ENCODE measurements at regions not wholly inside any gene's neighbourhood (a gene's known extent, or its start where the extent isn't known, plus 50 kb on each side); places are given as distances from the start of the nearest gene placed in this dataset.

DNA sequence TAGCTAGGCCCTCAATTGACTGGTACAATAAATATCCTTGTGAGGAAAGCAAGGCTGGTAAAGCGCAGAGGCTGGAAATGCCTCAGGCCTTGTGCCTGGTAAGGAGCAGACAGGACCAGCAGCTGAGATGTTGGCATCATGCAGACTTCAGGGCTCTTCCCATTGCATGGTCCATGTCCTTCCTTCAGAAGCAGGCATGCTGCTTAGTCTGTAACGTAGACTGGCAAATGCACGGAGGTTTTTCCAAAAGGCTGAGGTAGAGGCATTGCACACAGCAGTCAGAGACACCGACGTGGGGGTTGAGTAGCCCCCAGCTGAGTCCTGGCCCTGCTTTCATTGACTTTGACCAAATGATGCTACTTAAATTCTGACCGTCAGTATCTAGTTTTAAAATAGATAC, 87.1 kb downstream of the ADRB2 start:
- DNase-seq = no peak

DNA sequence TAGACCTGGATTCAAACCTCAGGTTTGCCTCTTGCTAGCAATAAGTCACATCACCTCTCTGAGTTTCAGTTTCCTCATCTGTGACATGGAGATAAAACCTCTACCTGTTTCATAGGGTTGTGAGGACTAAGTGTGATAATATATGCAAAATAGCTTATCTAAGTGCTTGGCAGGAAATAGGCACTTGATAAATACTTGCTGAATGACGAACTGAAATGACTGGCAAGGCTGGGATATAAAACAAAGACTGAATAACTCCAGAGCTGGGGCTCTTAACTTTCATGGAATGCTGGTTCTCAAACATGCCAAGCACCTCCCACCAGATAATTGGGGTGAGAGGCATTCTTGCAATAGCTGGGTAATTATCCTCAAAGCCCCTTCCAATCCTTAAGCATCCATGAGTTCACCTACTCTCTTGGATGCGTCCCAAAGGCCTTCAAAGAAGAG, 87.6 kb downstream of the ADRB2 start:
- DNase-seq = no peak

DNA sequence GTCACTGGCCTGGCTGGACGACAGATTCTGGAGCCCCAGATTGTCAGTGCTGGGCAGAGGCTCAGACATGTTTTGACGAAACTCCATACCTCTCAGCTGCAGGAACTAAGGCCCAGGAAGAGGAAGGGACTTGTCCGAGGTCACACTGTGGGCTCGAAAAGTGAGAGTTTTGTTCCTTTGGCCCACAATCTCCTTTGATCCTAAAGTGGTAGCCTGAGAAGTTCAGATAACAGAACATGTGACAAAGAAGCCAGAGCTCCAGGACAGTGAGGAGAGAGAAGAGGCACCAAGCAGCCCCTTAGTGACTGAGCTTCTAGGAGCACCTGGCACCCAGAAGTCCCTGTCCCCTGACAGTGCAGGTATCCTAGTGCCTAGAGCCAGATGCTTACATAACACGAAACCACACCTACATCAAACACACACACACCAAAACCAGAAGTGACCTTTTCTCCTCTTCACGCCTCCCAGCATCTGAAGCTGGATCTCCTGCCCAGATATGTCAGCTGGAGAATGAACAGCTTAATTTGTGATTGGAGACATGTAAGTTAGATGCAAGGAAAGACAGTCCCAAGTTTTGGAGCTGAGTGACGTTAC, 88.9 kb downstream of the ADRB2 start:
- DNase-seq = no peak

DNA sequence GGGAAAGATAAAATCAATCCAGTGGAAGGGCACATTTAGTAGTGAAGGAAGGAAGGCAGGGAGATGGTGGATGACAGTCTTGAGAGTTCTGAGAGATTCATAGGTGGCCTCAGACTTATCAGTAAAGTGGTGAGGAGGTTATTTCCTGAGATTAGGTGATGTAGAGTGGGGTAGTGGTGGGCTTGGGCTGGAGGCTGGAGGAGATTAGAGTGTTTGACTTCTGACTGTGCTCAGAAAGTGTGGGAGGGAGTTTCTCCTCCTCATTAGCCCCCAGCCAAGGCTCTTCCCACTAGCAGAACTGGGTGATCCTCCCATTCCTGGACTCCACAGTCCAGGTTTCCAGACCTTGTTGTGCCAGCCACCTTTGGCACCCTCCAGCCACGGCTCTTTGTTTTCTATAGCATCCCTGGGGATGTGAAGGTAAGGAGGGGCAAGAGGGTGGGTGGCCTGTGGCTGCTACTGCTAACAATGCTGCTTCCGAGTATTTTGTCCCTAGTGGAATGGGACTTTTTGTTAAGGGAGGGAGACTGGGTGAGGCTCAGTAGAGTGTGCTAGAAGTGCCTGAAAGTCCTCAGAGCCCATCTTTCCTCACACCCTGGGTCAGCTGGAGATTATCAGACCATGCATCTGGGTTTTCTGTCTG, 94.4 kb downstream of the ADRB2 start:
- DNase-seq = no peak

DNA sequence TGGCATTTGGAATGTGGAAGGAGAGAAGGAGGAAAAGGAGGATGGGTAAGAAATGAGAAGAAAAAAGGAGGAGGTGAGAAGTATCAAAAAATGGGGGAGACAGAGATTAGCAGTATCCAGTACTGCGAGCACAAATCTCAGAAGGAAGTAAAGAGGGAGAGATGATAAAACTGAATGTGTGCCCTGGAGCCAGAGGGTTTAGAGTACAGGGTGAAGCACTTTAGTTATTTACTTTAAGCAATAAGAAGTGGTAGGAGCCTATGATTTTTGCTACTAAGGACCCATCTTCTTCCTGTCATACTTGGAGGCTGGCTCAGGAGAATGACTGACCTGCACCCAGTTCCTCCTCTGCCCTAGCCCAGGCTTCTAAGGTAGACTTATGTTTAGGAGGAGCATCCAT, 94.9 kb downstream of the ADRB2 start:
- no peak for DNase-seq

DNA sequence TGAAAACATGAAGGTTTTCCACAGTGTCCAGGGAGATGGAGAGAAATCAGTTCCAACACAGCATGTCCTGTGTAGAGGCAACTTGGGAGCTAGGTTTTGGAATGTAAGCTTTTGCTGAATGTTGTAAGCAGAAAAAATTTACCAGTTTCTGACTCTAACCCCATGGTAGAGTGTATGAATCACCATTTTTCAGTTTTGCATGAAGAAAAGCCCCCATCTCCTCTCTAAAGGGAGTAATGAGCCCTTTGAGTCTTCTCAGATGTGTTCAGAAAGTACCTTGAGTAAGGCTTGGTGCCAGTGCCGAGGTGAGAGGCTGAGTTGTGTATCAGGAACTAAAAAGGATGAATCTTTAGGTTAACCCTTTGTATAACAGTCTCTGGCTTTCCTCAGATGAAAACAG, 96.2 kb downstream of the ADRB2 start:
- no peak for DNase-seq

DNA sequence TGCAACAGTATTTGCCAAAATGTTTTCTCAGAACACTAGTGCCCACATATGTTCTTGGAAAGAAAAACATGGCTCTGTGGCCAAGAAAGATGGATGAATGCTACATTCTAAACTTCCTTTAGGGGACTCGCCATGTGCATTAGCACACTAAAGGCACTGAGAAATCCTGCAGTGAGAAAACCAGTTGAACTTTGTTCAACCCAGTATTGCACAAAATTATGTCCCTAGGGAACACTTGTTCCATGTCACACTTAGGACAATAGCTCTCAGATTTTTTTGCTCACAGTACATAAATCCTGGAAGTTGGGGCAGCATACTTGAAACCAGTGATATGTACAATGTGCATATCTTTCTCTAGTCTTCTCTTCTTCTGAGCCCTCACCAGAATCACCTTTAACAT, 96.6 kb downstream of the ADRB2 start:
- no peak for DNase-seq

DNA sequence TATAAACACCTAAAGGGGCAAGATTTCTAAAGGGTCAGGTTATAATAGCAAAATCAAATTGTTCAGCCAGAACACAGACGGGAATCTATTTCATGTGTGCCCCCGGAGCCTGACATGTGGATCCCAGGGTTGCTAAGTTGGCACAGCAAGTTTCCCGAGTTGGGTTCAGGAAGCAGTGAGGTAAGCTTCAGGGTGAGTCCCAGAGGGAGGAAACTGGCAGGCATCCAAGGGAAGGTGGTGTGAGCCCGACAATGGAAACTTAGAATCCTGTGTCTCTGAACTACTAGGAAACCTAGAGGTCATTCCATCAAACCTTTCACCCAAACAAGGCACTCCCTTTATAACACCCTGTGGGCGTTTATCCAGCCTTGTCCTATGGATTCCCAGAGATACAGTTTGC, 98.4 kb downstream of the ADRB2 start:
- DNase-seq = no peak

DNA sequence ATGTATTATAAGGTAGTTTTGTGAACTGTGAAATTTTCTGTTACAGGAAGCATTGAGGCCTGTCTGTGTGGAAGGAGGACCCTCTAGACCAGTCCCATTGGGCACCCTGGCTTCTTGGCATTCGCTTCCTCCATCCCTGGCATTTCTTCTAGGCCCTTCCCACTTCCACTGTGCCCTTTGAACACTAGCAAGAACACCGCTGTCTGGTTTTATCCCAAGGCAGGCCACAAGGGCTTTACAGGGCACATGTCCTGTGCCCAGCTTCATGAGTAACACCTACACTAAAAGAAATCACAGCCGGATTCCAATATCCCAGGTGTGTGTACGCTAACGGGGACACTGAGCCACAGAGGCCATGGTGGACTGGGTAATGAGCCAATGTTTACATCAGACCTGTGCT, 99.8 kb downstream of the ADRB2 start:
- DNase-seq = no peak

DNA sequence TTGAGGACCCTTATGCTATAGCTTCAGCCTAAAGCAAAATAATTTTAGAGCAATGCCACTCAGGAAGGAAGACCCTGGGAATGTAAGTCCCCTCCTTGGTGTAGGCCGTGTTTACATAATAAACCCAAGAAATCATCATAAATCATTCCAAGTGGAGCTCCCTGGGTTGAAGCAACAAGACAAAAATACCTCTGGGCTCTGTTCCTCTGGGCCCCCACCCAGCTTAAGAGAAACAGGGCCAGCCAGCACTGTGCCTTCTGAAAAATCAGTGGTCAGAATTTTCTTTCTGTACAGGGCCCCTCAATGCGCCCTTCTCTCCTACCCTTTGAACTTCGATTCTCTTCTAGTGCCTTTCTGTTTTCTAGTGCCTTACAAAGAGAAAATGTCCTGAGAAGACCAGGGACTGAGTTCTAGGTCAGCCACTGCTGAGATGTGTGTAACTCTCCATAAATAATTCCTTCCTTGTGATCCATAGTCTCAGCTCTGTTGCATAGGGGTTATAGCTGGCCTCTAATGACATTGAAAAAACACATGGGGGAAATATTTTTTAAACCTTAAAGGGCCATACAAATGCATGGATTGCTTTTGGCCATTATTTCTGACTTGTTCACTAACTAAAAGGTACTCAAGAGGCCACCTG, 101.0 kb downstream of the ADRB2 start:
- no peak for DNase-seq

DNA sequence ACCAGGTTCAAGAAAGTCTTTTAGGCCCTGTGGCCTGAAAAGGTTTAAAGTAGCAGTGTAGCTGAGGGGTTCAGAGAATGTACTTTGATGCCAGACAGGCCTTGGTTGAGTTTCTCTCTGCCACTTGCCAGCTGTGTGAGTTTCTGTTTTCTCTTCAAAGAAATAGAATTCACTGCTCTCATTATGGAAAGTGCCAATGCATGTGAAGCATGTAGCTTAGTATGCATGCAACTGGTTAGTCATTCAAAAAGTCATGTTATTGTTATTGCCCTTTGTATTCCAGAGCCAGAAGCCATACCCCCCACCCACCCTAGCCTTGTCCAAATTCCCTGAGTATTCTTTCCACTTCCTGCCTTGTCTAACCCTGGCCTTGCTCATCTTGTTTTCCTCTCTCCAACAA, 101.7 kb downstream of the ADRB2 start:
- DNase-seq = no peak

DNA sequence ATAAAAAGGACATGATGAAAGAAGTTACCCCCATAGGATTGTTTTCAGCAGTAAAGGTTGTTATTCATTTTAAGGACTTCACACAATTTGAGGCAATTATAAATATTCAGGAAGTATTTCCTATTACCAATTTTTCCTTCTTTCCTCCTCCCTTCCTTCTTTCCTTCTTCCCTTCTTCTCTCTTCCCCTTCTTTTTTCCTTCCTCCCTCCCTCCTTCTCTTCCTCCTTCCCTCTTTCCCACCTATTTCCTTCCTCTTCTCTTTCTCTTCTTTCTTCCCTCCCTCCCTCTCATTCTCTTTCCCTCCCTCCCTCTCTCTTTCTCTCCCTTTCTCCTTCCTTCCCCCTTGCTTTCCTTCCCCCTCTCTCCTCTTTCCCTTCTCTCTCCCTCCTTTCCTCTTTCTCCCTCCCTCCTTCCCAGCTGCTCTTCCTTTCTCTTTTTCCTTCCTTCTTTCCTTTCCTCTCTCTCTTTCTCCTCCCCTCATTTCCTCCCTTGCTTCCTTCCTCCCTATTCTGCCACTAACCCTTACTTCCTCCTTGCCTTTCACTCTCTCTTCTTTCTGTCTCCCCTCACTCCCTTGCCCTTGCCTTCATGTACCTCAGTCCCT, 105.1 kb downstream of the ADRB2 start:
- no peak for DNase-seq

DNA sequence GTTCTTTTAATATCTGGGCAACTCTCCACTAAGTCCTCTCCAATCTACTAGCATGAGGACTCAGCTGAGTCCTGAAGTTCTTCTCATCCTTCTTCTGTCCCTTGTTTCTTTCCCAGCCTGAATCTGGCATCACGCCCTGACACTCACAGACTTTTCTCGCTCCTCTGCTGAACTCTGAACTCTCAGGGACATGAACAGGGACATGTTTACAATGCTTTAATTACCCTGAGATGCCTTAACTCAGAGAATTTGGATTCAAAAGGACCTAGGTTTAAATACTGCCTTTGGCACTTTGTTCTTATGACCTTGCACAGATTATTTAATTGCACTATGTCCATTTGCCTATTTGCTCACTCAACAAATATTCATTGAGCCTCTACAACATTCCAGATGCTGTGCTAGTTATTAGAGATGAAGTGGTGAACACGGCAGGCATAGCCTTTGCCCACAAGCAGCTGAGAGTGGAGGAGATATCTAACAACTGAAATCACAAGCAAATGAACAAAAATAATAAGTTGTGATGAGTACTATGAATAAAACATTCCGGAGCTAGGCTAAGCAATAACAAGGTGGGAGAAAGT, 106.0 kb downstream of the ADRB2 start:
- no peak for DNase-seq

DNA sequence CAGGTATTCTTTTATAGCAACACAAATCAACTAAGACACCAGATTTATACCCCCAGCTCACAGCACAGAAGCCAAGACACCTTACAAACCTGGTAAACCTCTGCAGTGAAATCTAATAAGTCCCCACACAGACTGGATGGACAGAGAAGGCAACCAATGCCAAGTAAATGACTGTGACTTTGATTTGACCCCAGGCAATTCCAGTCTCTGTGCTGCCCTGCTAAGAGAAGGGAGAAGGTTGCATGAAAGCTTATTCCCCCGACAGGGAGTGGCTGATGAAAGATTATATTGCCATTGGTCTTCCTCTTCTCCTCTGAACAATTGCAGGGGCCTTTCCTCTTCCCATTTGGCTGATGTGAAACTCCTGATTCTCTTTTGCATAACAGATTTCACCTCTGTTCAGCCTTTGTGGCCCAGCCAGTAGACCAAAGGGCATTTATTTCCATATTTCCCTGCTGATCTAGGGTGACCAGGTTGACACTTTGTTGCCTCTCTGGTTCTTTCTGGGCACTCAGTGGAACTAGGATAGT, 107.6 kb downstream of the ADRB2 start:
- DNase-seq = no peak

DNA sequence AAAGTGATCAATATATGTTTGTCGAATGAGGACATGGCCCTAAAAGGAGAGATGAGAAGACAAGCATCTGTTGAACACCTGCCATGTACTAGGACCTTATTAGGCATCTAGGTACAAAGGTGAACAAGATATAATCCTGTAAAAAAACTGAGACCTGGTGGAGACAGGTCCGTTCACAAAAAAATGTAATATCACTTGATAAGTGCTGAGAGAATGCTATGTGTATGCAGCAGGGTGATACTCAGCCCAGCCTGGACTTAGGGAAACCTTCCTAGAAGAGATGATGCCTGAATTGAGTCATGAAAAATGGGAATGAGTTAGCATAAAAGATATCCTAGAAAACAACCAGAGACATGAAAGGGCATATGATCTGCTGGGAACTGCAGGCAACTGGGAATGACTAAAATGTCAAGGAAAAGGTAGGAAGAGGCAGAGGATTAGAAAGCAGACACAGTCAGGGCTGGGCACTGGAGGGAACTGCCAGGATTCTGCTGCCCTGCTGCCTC, 108.5 kb downstream of the ADRB2 start:
- DNase-seq = no peak

DNA sequence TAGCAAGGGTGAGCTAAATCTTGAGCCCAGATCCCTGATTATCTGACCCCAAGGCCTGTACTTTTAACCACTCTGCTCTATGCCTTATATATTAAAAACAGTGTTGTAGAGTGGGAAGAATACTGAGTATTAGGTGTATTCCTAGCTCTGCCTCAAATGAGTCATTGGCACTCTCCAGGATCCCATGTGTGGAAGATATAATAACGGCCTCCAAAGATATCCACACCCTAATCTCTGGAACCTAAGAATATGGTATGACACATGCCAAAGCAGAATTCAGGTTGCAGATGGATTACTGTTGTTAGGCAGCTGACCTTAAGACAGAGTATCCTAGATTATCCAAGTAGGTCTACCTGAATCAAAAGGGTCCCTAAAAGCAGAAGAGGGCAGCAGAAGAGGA, 110.8 kb downstream of the ADRB2 start:
- DNase-seq = no peak

DNA sequence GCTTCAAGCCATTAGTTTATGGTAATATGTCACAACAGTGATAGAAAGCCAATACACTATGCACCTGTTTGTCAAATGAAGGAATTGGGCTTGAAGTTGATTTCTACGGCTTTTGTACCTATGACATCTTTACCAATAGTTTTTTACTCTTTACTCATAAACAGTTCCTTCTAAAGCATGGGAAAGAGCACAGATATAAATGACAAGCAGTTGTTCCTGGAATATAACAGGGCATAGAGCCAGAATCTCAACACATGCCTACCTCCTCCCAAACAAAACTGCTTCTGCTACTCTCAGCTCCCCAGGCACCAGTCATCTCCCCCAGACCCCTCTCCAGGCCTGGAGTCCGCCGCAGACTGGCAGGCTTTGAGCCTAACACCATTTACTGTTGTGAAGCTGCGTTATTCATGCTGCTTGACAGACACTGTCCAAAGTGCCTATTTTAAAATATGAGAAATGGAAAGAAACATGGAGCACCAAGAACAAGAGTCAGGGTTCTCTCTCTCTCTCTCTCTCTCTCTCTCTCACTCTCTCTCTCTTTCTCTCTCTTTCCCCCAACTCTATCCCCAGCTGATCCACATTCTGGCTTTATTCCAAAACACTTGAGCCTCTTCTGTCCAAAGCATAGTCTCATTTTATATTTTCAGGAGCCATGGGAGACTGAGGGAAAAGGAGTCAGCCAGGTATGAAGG, 111.6 kb downstream of the ADRB2 start:
- no peak for DNase-seq

DNA sequence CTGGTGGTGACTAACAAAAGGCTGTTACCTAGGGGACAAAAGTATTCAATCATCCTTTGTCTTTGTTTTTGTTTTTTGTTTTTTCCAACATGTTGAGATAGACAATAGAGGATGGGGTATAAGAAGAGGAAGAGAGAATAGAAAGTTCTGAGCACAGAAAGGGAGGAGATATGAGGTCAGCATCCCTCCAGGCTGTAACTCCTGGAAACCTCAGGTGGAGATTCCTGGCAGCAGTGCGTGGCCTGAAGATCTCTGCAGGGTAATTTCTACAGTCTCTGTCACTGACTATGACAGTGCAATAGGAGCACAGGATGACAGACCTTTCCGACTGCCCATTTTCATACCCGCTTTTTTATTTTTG, 112.1 kb downstream of the ADRB2 start:
- DNase-seq = no peak

DNA sequence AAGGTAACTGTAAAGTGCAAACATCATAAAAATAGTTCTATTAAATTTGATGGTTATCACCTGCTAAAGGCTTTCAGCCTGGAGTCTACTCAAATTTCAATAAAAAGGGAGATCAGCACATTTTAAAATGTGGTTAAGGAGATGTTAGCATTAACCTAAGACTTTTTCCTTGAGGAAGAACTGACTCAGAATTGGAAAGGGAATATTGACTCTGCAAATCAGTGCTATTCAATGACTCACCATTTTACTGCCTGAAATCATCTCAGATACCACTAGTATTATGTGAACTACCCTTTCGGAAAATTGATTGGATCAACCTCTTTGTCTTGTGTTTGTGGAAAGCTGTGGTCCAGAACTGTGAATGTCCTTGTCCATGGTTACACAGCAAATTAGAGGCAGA, 113.3 kb downstream of the ADRB2 start:
- no peak for DNase-seq

DNA sequence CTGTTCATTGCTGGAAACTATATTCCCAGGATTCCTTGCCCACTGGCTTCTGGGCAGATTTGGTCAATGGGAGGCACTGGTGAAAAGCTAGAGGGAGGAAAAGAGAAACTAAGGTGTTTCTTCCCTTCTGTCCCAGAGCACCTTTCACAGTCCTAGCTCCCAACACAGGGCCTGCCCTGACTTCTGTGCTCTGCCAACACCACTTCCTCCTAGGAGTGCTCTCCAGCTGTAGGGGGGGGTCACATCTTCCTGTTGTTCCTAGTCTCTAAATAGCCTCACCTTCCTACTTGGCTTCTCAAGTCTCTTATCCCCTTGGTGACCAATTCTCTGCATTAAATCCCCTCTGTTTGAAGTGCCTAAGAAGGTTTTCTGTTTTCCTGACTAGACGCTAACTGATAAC, 115.4 kb downstream of the ADRB2 start:
- no peak for DNase-seq

DNA sequence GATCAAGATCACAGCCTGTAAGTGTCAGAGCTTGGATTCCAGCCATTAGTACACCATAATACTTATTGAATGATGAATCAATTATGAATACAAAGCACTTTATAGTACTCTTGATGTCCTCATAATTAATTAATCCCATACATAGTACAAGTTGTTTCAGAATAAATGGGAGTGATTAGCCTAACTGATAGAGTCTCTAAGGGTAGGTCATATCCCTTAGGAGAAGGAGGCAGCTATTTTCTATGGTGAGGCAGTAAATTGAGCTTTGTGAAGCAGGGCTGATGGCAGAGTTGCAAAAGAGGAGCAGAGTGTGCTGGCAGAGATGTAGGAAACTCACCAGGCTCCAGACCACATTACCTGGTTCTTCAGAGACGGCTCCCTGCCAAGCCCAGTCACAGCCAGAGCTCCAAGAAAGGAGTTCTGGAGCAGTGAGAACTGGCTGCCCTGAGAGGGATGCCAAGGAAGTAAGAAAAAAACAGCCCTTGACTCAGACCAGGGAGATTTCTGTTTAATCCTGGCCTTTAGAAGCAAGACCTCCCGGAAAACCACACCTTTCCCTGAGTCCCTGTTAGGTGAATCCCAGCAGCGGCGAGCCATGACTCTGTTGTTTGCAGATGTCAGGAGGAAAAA, 112.9 kb downstream of the SH3TC2 start:
- DNase-seq = peak in 27 of 56 donors; percentile 5 to 62 (median 18)
